ENCODE measurements at regions not wholly inside any gene's neighbourhood (a gene's known extent, or its start where the extent isn't known, plus 50 kb on each side); places are given as distances from the start of the nearest gene placed in this dataset.

DNA sequence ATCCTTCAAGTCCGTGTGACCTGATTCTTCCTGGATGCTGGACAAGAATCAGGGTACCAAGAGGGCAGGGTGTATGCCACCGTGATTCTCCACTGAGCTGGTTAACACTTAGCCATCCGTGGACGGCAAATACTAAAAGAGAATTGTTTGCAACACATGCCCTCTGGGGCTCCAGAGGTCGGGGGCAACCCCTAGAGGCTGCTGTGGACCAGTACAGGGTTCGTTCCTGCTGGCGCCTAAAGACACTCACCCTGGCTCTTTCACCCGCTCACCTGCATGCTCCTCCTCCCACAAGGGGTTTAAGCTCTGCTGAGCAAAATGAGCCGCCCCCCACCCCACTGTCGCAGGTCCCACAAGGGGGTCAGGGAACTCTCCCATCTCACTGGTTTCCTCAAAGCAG lies 148.7 kb upstream of the ITGB1 start:
- ChIA-PET POLR2A (no interaction called here), CTCF (no interaction called here)

GRCh38 chr10:33103863-33104379 lies 145.9 kb upstream of the ITGB1 start:
- no peaks in the 10 kb centered on the region for H3K4me1 ChIP-seq (ENCODE audit: control insufficient read depth, insufficient read depth, low read length)
- TF ChIP-seq REST (tag by site-specific recombination; IDR thresholded peaks at IDR 0.05) (no peak), ZNF140 (tag by site-specific recombination; IDR thresholded peaks at IDR 0.05) (0 out of 2 replicates have a peak, but pooled peaks have one; percentile 28), OSR2 (tag by site-specific recombination; IDR thresholded peaks at IDR 0.05) (no peak), AEBP2 (tag by site-specific recombination; IDR thresholded peaks at IDR 0.05; ENCODE audit: borderline replicate concordance) (no peak)
- no peak overlapping the region for H3K27ac ChIP-seq (ENCODE audit: extremely low read depth, low read depth, low read length)
- POLR2A ChIA-PET = no interaction called here
- CTCF ChIA-PET = interaction anchor here (2.0 kb wide), 1 partner anchor 12 kb away, joined by 11 read pairs; no protein-coding TSS in a partner anchor
- H3K9me3 ChIP-seq (ENCODE audit: control insufficient read depth, insufficient read depth, low read depth, low read length) = no peaks in the 10 kb centered on the region
- no peaks in the 10 kb centered on the region for H3K36me3 ChIP-seq (ENCODE audit: control insufficient read depth in 2 of 2, insufficient read depth in 1 of 2, low read length in 2 of 2)
- H3K4me3 ChIP-seq (ENCODE audit: low read depth, low read length) = no peak overlapping the region

More for the DNA sequence above, 148.7 kb upstream of the ITGB1 start:
- Histone ChIP-seq H3K4me3 (ENCODE audit: low read depth, low read length) (no peak overlapping the region), H3K36me3 (ENCODE audit: control insufficient read depth in 2 of 2, insufficient read depth in 1 of 2, low read length in 2 of 2) (no peaks in the 10 kb centered on the region), H3K27ac (ENCODE audit: extremely low read depth, low read depth, low read length) (no peak overlapping the region), H3K4me1 (ENCODE audit: control insufficient read depth, insufficient read depth, low read length) (no peaks in the 10 kb centered on the region), H3K9me3 (ENCODE audit: control insufficient read depth, insufficient read depth, low read depth, low read length) (no peaks in the 10 kb centered on the region)
- no peak for TF ChIP-seq ZNF596 (tag by site-specific recombination; IDR thresholded peaks at IDR 0.05)
- TF ChIP-seq ZNF549 (tag by site-specific recombination; IDR thresholded peaks at IDR 0.05) = no peak
- TF ChIP-seq SETDB1 (IDR thresholded peaks at IDR 0.05; ENCODE audit: insufficient read length, low read length) = no peak
- no peak for TF ChIP-seq SP2 (tag by site-specific recombination; IDR thresholded peaks at IDR 0.05)

DNA sequence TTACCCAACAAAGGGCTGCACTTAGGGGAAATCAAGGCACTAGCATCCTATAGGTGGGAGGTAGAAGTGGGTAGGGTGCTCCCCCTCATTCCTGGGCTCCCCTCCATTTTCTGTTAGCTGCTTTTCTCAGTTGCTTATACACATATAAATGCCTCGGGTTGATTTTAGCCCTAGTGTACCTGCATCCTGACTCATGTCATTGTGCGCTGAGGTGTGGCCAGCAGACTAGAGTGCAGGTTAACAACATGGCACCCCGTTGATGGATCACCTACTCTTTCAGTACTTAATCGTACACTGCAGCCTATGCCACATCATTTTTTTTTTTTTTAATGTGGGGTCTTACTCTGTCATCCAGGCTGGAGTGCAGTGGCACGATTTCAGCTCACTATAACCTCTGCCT lies 144.0 kb upstream of the ITGB1 start:
- ChIA-PET CTCF (no interaction called here), POLR2A (interaction anchor here (0.7 kb wide), 1 partner anchor 158 kb away, joined by 3 read pairs; no protein-coding TSS in a partner anchor)
- Histone ChIP-seq H3K27ac (ENCODE audit: extremely low read depth, low read depth, low read length) (no peak overlapping the region), H3K9me3 (ENCODE audit: control insufficient read depth, insufficient read depth, low read depth, low read length) (no peaks in the 10 kb centered on the region), H3K4me1 (ENCODE audit: control insufficient read depth, insufficient read depth, low read length) (no peaks in the 10 kb centered on the region), H3K36me3 (ENCODE audit: control insufficient read depth in 2 of 2, insufficient read depth in 1 of 2, low read length in 2 of 2) (no peaks in the 10 kb centered on the region), H3K4me3 (ENCODE audit: low read depth, low read length) (no peak overlapping the region)
- no peak for TF ChIP-seq ZNF350 (tag by site-specific recombination; IDR thresholded peaks at IDR 0.05)
- no peak for TF ChIP-seq ZNF488 (tag by site-specific recombination; IDR thresholded peaks at IDR 0.05)
- no peak for TF ChIP-seq ZNF16 (tag by site-specific recombination; IDR thresholded peaks at IDR 0.05; ENCODE audit: low read depth)
- no peak for TF ChIP-seq ZNF10 (tag by site-specific recombination; IDR thresholded peaks at IDR 0.05)
- no peak for TF ChIP-seq ZSCAN23 (tag by site-specific recombination; IDR thresholded peaks at IDR 0.05)
- TF ChIP-seq ZNF202 (tag by site-specific recombination; IDR thresholded peaks at IDR 0.05; ENCODE audit: borderline replicate concordance) = no peak
- TF ChIP-seq ZNF555 (tag by site-specific recombination; conservative IDR thresholded peaks at IDR 0.05) = no peak
- no peak for TF ChIP-seq ZNF624 (tag by site-specific recombination; IDR thresholded peaks at IDR 0.05)
- no peak for TF ChIP-seq GFI1B (tag by site-specific recombination; IDR thresholded peaks at IDR 0.05)
- no peak for TF ChIP-seq ZNF621 (tag by site-specific recombination; IDR thresholded peaks at IDR 0.05)
- no peak for TF ChIP-seq ZNF114 (tag by site-specific recombination; IDR thresholded peaks at IDR 0.05)
- no peak for TF ChIP-seq ZNF623 (tag by site-specific recombination; IDR thresholded peaks at IDR 0.05)
- TF ChIP-seq, protein P1, sequence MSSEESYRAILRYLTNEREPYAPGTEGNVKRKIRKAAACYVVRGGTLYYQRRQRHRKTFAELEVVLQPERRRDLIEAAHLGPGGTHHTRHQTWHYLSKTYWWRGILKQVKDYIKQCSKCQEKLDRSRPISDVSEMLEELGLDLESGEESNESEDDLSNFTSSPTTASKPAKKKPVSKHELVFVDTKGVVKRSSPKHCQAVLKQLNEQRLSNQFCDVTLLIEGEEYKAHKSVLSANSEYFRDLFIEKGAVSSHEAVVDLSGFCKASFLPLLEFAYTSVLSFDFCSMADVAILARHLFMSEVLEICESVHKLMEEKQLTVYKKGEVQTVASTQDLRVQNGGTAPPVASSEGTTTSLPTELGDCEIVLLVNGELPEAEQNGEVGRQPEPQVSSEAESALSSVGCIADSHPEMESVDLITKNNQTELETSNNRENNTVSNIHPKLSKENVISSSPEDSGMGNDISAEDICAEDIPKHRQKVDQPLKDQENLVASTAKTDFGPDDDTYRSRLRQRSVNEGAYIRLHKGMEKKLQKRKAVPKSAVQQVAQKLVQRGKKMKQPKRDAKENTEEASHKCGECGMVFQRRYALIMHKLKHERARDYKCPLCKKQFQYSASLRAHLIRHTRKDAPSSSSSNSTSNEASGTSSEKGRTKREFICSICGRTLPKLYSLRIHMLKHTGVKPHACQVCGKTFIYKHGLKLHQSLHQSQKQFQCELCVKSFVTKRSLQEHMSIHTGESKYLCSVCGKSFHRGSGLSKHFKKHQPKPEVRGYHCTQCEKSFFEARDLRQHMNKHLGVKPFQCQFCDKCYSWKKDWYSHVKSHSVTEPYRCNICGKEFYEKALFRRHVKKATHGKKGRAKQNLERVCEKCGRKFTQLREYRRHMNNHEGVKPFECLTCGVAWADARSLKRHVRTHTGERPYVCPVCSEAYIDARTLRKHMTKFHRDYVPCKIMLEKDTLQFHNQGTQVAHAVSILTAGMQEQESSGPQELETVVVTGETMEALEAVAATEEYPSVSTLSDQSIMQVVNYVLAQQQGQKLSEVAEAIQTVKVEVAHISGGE (tag by site-specific recombination; conservative IDR thresholded peaks at IDR 0.05; ENCODE audit: low read depth) = no peak
- no peak for TF ChIP-seq ZNF121 (tag by site-specific recombination; IDR thresholded peaks at IDR 0.05)
- no peak for TF ChIP-seq ZXDB (tag by site-specific recombination; IDR thresholded peaks at IDR 0.05)
- TF ChIP-seq ZNF610 (tag by site-specific recombination; IDR thresholded peaks at IDR 0.05; ENCODE audit: borderline replicate concordance) = no peak

Measured in HEK293 (cell line).